CD1c-positive myeloid dendritic cell (primary cell): ENCODE measurements at regions not wholly inside any gene's neighbourhood (a gene's known extent, or its start where the extent isn't known, plus 50 kb on each side); places are given as distances from the start of the nearest gene placed in this dataset.

Experiments
- DNase-seq: peaks from one replicate; pipeline ENCODE4 v3.0.0-alpha.2; 2016; ENCODE audit errors: extremely low spot score

DNA sequence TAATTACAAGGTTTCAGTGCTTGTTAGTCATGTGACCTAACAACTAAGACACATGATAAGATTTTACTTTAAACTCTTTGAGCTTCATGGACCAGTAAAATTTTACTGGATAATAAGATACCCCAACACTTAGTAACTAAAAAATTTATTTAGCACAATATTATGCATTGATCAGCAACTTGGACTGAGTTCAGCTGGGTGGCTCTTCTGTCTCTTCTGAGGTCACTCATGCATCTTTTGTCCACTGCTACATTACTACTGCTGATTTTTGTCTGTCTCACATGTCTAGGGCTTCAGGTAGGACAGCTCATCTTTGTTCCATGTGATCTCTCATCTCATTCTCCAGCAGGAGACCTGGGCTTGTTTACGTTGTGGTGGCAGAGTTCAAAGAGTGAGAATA is 370.2 kb upstream of the TMTC1 start:
- no peak for DNase-seq

GRCh38 chr12:30152705-30153104 is 369.0 kb upstream of the TMTC1 start:
- no peak for DNase-seq

DNA sequence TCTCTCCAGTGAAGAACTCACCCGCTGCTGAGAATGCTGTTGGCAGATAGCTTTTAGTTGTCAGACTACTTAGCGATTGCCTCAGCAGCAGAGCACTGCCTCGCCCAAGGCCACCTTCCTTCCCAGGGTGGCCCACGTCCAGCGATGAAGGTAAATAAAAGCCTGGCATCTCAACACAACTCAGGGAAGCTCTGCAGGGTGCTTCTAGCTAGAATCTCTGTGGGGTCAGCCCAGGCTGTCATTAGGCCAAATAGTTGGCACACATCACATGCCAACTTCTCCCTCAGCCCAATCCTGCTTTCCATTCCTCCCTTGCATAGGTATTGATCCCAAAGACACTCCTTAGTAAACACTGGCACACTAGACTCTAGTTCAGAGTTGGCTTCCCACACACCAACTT is 368.1 kb upstream of the TMTC1 start:
- DNase-seq, result no peak

GRCh38 chr12:30146561-30146960 is 362.8 kb upstream of the TMTC1 start:
- DNase-seq, result no peak

DNA sequence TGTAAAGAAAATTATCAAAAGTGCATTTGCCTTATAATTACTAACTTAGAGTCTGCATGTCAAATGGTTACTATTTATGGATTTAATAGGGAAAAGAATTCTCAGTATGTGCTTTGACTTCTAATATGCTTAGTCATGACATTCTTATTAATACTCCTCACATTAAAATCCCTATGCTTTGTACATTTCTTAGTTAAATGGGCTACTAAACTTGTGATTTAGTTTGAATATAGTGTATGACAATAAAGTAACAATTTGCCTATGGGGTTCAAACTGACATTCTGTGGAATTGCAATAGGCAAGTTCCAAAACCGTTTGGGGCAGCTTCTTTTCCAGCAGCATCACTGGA is 361.9 kb upstream of the TMTC1 start:
- DNase-seq, result no peak

DNA sequence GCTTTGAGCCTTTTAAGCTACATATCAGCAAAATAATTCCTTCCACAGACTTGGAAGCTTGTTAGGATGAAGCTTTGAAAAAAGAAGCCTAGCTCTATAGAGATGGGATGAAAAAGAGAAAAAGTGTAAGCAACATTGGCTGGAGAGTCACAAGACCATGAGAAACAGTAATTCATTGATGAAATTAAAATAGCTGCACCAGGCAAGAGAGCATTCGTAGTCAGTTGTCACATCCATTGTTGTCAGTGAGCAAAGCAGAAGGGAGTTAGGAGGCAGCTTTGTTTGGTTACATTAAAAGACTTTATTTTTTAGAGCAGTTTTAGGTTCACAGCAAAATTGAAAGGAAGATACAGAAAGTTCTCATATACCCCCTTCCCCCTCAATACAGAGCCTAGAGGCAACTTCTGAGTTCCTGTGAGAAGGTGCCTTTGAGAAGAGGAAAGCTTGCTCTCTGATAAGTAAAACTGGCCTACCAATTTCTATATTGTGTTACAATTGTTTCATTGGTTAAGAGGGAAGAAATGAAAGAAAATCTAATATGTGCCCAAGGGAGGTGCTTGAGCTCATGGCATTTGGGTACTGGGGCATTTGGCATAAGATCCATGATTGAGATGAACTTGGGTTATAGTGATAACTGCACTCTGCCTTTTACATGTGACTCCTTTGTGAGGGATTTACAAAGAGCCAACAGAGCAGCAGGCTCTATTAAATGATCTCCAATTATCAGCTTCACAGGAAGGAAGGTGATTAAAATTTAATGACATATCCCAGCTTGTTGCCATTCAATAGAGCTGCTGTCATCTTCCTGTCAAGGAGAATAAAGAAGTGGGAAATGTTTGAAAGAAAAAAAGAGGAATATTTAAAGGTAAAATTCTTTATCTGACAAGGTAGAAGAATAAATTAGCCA is 361.3 kb upstream of the TMTC1 start:
- DNase-seq, result no peak

DNA sequence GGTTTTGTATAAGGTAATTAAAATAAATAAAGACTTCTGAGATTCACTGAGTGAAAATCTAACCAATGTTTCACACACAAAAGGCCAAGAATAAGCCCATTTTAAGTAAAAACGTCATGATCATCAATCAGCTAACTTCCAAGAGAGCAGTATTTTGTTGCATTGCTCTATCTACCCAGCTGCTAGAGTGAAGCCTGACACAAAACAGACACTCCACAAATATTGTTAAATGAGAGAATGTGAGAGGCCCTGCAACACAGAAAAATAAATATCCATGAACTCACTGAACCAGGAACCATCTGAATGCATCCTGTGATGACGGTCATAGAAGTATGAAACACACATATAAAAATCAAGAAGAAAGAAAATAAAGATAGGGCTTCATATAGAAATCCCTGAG is 358.6 kb upstream of the TMTC1 start:
- DNase-seq, result no peak

- no peak for DNase-seq
Measured at GRCh38 chr12:30138483-30138882, 354.7 kb upstream of the TMTC1 start.

DNA sequence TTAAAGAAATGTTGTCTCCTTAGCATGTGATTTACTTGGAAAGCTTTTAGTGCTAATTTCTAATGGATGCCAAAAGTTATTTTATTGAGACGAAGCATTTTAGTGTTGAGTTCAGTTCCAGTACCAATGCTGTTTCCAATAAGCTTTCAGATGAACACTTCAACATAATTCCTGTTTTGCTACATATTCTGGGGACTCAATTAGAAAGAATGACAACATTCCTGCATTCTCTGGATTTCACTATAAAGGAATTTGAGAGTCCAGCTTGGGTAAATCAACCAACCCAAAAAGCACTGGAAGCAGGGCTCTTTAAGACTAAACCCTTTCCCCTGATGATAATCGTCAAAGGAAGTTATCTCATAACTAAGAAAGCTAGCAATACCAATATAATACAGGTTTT is 353.0 kb upstream of the TMTC1 start:
- no peak for DNase-seq

GRCh38 chr12:30135776-30136175 is 352.0 kb upstream of the TMTC1 start:
- DNase-seq, result no peak

DNA sequence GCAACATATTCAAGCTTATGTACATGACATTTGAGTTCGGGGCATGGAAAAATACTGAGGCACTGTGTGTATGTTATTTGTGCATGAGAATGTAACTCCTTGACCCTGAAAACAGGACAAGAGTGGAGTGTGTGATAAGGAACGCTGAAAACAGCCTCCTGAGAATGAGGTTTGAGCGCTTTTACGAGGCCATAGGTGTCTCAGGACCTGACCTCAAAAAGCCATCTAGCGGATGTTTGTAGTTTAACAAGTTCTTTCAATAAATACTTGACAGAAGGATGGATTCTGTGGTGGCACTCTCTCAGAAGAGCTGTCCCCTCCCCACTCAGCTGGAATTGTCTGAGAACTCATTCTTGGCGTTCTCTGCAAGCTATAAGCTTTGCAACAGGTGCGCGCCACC is 350.5 kb upstream of the TMTC1 start:
- DNase-seq, result no peak

GRCh38 chr12:30126944-30127343 is 343.2 kb upstream of the TMTC1 start:
- DNase-seq, result no peak

GRCh38 chr12:30120522-30120921 is 336.8 kb upstream of the TMTC1 start:
- no peak for DNase-seq

GRCh38 chr12:30117483-30117882 is 333.7 kb upstream of the TMTC1 start:
- no peak for DNase-seq

- DNase-seq, result no peak
Measured at GRCh38 chr12:30111719-30112118, 328.0 kb upstream of the TMTC1 start.

DNA sequence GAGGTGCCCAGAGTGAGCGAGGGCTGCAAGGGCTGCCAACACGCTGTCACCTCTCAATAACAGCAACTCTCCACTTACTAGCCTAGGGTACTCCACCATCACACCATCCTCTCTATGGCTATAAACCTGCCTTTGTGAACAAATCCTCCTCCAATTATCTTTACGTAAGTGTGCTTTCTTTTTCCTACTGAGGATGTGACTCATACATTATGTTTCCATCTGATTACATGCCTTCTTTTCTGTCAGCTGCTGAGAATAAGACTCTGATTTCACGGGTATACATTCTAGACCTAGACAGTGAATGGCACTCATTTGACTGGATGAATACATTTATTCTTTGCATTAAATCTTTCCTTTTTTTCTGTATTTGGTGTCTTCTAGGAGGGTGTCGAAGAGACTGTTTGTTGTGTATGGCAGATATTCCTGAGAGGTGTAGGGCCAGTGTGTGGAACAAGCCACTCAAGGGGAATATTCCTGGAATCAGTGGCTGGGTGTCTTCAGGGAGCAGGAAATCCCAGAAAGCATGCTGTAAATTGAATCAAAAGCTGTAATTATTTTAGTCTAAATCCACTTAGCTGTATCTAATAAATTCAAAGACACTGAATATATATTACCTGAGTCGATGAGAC is 327.3 kb upstream of the TMTC1 start:
- no peak for DNase-seq

DNA sequence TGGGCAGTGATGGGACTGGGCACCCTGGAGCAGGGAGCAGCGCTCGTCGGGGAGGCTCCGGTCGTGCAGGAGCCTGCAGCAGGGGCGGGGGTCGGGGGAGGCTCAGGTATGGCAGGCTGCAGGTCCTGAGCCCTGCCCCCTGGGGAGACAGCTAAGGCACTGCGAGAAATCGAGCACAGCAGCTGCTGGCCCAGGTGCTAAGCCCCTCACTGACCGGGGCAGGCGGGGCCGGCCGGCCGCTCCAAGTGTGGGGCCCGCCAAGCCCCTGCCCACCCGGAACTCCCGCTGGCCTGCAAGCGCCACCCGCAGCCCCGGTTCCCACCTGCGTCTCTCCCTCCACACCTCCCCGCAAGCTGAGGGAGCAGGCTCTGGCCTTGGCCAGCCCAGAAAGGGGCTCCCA is 326.8 kb upstream of the TMTC1 start:
- DNase-seq, result no peak

GRCh38 chr12:30108666-30109065 is 324.9 kb upstream of the TMTC1 start:
- no peak for DNase-seq

DNA sequence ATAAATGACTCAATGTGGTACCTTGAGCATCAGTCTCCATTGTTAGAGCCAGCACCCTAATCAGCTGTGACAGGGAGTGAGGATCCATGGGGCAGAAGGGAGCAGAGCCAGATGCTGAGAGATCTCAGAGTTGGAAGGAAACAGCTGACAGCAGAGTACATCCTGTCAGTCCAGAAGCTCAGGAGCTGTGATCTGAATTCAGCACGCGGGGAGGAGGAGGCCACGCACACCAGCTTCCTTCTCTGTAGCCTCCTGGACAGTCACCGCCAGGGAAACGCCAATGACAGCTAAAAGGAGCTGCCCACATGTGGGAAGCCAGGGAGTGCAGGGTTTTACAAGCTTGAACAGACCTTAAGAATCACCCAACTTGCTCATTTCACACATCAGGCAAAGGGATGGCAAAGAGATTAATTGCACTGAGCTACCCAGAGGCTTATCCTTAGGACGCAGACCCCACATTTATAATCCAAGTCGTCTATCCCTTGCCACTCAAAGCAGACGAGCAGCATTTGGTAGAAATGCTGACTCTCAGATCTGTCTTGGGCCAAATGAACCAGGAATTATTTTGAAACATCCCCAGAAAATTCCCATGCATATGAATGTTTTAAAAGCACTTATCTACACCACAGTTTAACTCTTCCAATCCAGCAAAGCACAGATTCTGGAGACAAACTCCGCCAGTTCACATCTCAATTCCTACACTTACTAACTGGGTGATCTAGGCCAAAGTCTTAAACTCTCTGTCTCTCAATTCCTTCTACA is 322.6 kb upstream of the TMTC1 start:
- DNase-seq, result no peak

GRCh38 chr12:30105505-30105904 is 321.8 kb upstream of the TMTC1 start:
- no peak for DNase-seq

GRCh38 chr12:30104971-30105370 is 321.2 kb upstream of the TMTC1 start:
- DNase-seq, result no peak

GRCh38 chr12:30100741-30101140 is 317.0 kb upstream of the TMTC1 start:
- DNase-seq, result no peak

DNA sequence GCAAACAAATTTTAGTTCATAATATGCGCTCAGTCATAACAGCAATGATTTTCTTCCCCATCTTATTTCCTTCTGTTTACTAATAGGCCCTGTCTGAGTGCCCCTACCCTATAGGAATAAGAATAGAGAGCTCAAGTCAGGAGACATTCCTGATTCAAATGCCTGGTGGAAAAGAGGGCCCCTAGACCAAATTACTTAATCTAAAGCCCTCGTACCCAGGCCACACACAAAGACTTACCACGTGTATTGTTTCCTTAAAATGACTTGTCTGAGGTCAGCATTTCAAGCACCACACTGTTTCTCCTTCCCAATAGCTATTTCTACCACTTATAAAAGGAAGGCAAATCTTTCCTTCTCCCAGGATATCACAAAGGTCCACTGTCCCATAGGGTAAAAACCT is 314.9 kb upstream of the TMTC1 start:
- DNase-seq, result no peak
